Erythroblast (primary cell): ENCODE measurements at regions not wholly inside any gene's neighbourhood (a gene's known extent, or its start where the extent isn't known, plus 50 kb on each side); places are given as distances from the start of the nearest gene placed in this dataset.

ENCODE experiments used
- GATA1 ChIP-seq: IDR thresholded peaks from 2 replicates; pipeline ENCODE4 v1.6.1; 2011; ENCODE audit warnings: low read depth, mild to moderate bottlenecking, control low read depth, low read length, moderate library complexity
- POLR2A ChIP-seq: IDR thresholded peaks from 2 replicates; pipeline ENCODE4 v1.6.1; 2011; ENCODE audit warnings: mild to moderate bottlenecking, low read length

- TF ChIP-seq POLR2A (no peak), GATA1 (no peak)
Observed at GRCh38 chr1:96597218-96597617, 124.4 kb upstream of the PTBP2 start.
